CD4-positive, alpha-beta T cell treated with Interleukin-15 for 1 hour (primary cell): ENCODE measurements at regions not wholly inside any gene's neighbourhood (a gene's known extent, or its start where the extent isn't known, plus 50 kb on each side); places are given as distances from the start of the nearest gene placed in this dataset.

Experiments
- DNase-seq: peaks from one replicate; pipeline ENCODE4 v3.0.0-alpha.2; 2020

GRCh38 chr17:27396045-27396444, 60.2 kb upstream of the KSR1 start:
- no peak for DNase-seq

GRCh38 chr17:27396941-27397340, 59.3 kb upstream of the KSR1 start:
- no peak for DNase-seq

- DNase-seq: no peak
Measured at GRCh38 chr17:27398691-27399090, 57.6 kb upstream of the KSR1 start.

GRCh38 chr17:27400991-27401390, 55.3 kb upstream of the KSR1 start:
- DNase-seq: no peak

- DNase-seq: no peak
Measured at GRCh38 chr17:27402943-27403342, 53.3 kb upstream of the KSR1 start.

- DNase-seq: no peak
Measured at GRCh38 chr17:27403480-27404005, 52.7 kb upstream of the KSR1 start.

GRCh38 chr17:27404676-27405075, 51.6 kb upstream of the KSR1 start:
- DNase-seq: no peak
